ENCODE measurements at regions not wholly inside any gene's neighbourhood (a gene's known extent, or its start where the extent isn't known, plus 50 kb on each side); places are given as distances from the start of the nearest gene placed in this dataset.
"Not testable (repeated sequence)": the region's sequence is repeated elsewhere in the genome, so short reads cannot be mapped to it uniquely, and the experiment has no call there.

DNA sequence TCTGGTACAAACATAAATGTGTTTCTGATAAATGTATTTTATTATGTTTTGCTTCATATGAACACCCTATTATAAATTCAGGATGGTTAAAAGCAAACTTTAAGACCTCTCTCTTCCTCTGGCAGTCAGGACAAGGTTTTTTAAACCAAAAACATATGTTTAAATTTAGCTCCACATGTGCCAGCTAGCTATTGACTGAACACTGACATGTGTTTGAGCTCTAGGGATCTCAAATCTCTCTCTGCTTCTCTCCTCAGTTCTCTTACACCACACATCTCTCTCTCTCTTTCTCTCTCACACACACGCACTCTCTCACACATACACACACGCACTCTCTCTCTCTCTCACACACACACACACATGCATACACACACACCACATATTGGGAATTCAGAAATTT, 150.1 kb upstream of the RFX3 start:
- in situ Hi-C loops (cut with HindIII; ENCODE audit: low pct_ligation_motif_present, low pct_unique_long_range_greater_than_20kb, low sequenced_read_pairs): no loop called here
- no peak for DNase-seq

DNA sequence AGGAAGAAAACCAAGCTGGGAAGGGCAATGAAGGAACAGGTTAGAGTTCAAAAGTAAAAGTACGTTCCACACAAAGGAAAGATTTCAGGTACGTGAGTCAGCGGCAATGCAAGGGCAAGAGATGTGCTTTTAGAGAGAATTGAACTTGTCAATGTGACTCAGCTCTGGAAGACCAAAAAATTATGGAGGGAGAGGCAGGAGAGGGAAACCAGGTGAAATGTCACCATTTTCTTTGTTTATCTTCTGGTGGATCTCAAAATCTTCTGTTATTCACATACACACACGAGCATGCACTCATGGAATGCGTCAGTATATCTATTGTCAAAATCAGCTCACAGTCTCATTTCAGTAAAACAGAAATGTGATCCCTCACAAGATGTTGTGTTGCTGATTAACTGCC, 148.8 kb upstream of the RFX3 start:
- in situ Hi-C loops (cut with HindIII; ENCODE audit: low pct_ligation_motif_present, low pct_unique_long_range_greater_than_20kb, low sequenced_read_pairs): no loop called here
- DNase-seq: no peak

- DNase-seq: no peak
- in situ Hi-C loops (cut with HindIII; ENCODE audit: low pct_ligation_motif_present, low pct_unique_long_range_greater_than_20kb, low sequenced_read_pairs): no loop called here
Measured at GRCh38 chr9:3672399-3672798, 146.6 kb upstream of the RFX3 start.

- no peak for DNase-seq
- in situ Hi-C loops (cut with HindIII; ENCODE audit: low pct_ligation_motif_present, low pct_unique_long_range_greater_than_20kb, low sequenced_read_pairs): no loop called here
Measured at GRCh38 chr9:3664044-3664443, 138.2 kb upstream of the RFX3 start.

DNA sequence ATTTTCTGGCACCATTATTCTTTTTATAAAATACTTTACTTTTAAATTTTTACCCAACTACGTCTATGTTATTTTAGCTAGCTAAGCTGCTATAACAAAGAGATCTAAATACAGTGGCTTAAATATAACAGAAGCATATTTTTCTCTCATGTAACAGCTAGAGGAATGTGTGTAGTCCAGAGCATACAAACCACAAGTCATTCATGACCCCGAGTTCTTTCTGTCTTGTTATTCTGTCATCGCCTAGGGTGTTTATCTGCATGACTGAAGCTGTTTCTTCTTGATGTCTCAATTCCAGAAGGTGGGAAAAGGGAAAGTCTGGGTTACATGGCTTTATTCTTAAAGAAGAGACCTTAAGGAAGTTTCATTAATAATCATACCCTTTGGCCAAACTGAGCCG, 136.9 kb upstream of the RFX3 start:
- no peak for DNase-seq
- in situ Hi-C loops (cut with HindIII; ENCODE audit: low pct_ligation_motif_present, low pct_unique_long_range_greater_than_20kb, low sequenced_read_pairs): no loop called here

DNA sequence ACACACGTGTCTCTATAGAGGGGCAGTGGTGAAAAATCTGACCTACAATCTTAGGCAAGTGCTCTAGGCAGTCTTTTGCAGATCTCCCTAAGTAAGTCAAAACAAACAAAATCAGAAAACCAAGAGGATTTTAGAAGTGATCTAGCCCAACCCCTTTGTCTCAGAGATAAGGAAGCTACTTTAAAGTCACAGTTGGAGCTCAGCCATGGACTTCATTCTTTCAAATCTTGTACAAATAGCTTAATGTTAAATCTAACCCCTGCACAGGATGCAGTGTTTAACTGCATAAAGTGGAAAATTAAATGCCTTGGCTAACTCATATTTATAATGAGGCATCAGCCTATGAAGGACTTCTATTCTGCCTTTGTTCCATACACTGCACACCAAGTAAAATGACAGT, 135.1 kb upstream of the RFX3 start:
- in situ Hi-C loops (cut with HindIII; ENCODE audit: low pct_ligation_motif_present, low pct_unique_long_range_greater_than_20kb, low sequenced_read_pairs): no loop called here
- no peak for DNase-seq

- DNase-seq: no peak
- in situ Hi-C loops (cut with HindIII; ENCODE audit: low pct_ligation_motif_present, low pct_unique_long_range_greater_than_20kb, low sequenced_read_pairs): no loop called here
Measured at GRCh38 chr9:3659647-3660046, 133.8 kb upstream of the RFX3 start.

DNA sequence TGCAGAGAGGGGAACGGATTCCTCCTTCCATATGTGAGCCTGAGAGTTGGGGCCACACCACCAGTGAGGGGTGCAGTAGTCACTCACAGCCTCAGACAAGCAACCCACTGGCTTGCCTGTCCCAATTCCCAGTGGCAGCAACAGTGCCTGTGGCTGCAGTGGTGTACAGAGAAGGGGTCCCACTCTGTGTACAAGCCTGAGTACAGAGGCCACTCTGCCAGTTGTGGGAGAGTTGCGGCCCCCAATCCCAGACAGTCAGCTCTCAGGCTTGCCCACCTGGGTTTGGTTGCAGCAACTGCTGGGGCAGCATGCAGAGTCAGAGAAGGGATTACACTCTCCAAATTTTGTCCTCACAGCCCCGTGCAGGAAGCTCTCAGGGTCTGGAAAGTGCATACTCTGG, 133.2 kb upstream of the RFX3 start:
- in situ Hi-C loops (cut with HindIII; ENCODE audit: low pct_ligation_motif_present, low pct_unique_long_range_greater_than_20kb, low sequenced_read_pairs): no loop called here

GRCh38 chr9:3656224-3656623, 130.4 kb upstream of the RFX3 start:
- in situ Hi-C loops (cut with HindIII; ENCODE audit: low pct_ligation_motif_present, low pct_unique_long_range_greater_than_20kb, low sequenced_read_pairs): no loop called here
- no peak for DNase-seq

More for the DNA sequence above, 133.2 kb upstream of the RFX3 start:
- DNase-seq: no peak

DNA sequence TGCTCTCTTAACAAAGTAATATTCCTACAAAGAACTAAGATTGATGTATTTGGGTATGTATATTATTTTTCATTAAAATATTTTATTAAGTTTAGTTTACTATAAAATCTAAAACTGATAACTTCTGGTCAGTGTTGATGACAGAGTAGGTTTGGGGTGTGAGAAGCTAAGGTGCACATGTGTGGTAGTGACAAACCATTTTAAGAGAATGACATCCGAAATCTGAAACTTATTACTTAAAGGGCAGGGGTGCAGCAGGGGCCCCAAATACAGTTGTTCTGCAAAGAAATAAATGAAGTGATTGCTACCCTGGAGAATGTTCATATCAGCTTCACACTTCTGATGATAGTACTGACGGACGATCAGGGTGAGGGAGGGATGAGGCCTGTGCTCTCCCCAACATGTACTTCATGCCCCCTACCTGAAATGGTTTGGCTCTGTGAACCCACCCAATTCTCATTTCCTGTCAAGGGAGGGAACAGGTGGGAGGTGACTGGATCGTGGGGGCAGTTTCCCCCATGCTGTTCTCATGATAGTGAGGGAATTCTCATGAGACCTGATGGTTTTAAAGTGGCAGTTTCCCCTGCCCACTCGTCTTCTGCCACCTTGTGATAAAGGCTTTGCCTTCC, 125.3 kb upstream of the RFX3 start:
- in situ Hi-C loops (cut with HindIII; ENCODE audit: low pct_ligation_motif_present, low pct_unique_long_range_greater_than_20kb, low sequenced_read_pairs): no loop called here
- DNase-seq: no peak

DNA sequence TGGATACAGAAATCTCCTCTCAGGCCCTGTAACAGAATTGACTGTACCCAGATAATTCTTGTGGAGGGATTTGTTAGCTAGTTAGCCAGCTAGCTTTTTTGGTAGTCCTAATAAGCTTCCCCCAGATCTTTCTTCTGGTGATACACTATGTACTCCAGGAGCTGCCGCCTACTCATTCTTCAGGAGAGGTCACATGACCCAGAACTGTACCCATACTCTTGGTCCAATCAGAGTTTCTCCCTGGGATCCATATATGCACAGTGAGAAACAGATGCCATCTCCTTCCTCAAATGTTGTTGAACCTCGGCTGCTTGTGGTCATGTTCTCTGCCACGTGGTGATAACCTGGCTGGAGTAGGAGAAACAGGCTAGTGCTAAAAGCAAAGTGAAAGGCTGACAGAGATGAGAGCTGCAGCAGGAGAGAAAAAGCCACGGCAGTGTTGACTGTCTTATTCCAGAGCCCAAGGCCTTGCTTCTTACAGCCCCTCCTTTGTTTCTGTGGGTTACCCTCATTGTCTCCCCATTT, 123.0 kb upstream of the RFX3 start:
- DNase-seq: no peak
- in situ Hi-C loops (cut with HindIII; ENCODE audit: low pct_ligation_motif_present, low pct_unique_long_range_greater_than_20kb, low sequenced_read_pairs): no loop called here

- in situ Hi-C loops (cut with HindIII; ENCODE audit: low pct_ligation_motif_present, low pct_unique_long_range_greater_than_20kb, low sequenced_read_pairs): no loop called here
- DNase-seq: no peak
Measured at GRCh38 chr9:3648266-3648665, 122.5 kb upstream of the RFX3 start.

- no peak for DNase-seq
- in situ Hi-C loops (cut with HindIII; ENCODE audit: low pct_ligation_motif_present, low pct_unique_long_range_greater_than_20kb, low sequenced_read_pairs): no loop called here
Measured at GRCh38 chr9:3647652-3648051, 121.9 kb upstream of the RFX3 start.

DNA sequence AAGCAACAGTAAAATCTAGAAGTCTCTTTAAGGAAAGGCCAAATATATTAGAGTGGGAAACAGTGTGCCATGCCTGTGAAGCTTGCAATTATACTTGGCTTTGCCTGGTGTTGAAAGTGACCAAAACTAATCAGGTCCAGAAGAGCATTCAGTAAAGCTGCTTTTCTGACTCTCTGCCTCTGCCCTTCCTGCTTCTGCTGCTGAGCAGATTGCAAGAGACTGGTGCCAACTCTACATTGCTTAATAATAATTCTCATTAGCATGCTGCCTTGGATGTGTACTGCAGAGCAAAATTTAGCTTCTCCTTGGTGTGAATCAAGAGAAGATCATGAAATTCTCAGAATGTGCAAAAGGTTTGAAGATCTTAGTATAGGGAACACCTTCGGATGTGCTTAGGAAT, 120.4 kb upstream of the RFX3 start:
- in situ Hi-C loops (cut with HindIII; ENCODE audit: low pct_ligation_motif_present, low pct_unique_long_range_greater_than_20kb, low sequenced_read_pairs): no loop called here
- DNase-seq: no peak

DNA sequence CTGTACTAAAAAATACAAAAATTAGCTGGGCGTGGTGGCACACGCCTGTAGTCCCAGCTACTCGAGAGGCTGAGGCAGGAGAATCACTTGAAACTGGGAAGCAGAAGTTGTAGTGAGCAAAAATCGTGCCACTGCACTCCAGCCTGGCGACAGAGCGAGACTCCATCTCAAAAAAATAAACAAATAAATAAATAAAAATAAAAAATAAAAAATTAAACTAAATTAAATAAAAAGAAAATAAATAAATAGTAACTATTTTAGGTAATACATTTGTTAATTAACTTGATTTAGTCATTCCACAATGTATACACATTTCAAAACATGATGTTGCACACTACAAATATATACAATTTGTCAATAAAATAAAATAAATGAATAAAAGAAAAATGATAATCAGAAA, 116.3 kb upstream of the RFX3 start:
- in situ Hi-C loops (cut with HindIII; ENCODE audit: low pct_ligation_motif_present, low pct_unique_long_range_greater_than_20kb, low sequenced_read_pairs); DNase-seq: not testable (repeated sequence)

DNA sequence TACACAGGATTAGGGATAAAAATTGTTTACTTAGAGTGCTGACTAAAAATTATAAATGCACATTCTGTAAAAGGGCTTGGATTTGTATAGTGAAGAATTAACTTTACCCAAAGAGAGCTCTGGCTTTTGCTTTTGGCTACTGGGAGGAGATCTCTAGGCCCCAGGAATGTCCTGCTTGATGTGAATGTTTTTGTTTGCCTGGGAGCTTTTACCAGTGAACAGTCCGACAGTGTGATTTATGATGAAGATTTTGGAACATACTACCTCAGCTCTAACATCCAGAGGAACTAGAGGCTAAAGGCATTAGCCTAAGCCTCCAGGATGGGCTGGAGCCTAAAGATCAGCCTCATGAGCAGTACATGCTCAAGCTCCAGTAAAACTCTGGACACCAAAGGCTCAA, 103.7 kb upstream of the RFX3 start:
- DNase-seq: no peak
- in situ Hi-C loops (cut with HindIII; ENCODE audit: low pct_ligation_motif_present, low pct_unique_long_range_greater_than_20kb, low sequenced_read_pairs): no loop called here

- in situ Hi-C loops (cut with HindIII; ENCODE audit: low pct_ligation_motif_present, low pct_unique_long_range_greater_than_20kb, low sequenced_read_pairs): no loop called here
- no peak for DNase-seq
Measured at GRCh38 chr9:3628239-3628638, 102.4 kb upstream of the RFX3 start.

- DNase-seq: no peak
- in situ Hi-C loops (cut with HindIII; ENCODE audit: low pct_ligation_motif_present, low pct_unique_long_range_greater_than_20kb, low sequenced_read_pairs): no loop called here
Measured at GRCh38 chr9:3608011-3608410, 82.2 kb upstream of the RFX3 start.

- no peak for DNase-seq
- in situ Hi-C loops (cut with HindIII; ENCODE audit: low pct_ligation_motif_present, low pct_unique_long_range_greater_than_20kb, low sequenced_read_pairs): no loop called here
Measured at GRCh38 chr9:3600672-3601071, 74.9 kb upstream of the RFX3 start.

DNA sequence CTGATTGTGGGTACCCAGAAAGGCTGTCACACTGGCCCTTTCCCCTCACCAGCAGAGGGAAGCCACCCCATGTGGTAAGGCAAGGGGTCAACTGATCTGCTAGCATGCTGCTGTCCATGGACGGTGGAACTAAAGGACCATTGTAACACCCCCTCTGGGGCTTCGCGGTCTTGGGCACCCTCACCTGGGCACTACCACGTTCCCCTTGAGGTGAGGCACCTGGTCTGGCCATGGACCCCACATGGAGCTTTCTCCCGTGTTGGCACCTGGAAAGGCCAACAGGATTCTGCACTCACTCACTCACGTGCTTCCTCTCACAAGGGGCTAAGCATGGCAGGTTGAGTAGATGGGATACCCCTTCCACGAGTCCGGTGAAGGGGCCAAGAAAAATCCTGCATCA, 72.0 kb upstream of the RFX3 start:
- in situ Hi-C loops (cut with HindIII; ENCODE audit: low pct_ligation_motif_present, low pct_unique_long_range_greater_than_20kb, low sequenced_read_pairs): no loop called here

DNA sequence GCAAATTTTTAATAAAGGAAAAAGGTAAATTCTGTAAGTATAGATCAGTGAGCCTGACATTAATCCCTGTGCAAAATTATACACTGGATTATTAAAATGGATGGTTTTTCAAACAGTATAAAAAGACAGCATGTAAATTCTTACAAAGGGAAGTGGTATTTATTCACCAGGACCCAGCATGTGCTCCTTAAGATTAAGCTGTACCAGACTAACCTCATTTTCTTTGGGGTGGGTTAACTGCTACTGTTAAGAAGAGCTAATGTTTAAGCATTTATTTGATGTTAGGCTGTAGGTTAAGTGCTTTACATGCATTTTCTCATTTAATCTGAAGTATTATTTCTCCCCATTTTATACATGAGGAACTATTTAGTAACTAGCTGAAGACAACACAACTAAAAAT, 60.3 kb upstream of the RFX3 start:
- in situ Hi-C loops (cut with HindIII; ENCODE audit: low pct_ligation_motif_present, low pct_unique_long_range_greater_than_20kb, low sequenced_read_pairs): no loop called here
- no peak for DNase-seq

More for the DNA sequence above, 72.0 kb upstream of the RFX3 start:
- no peak for DNase-seq
